22Rv1 (cell line): ENCODE measurements at regions not wholly inside any gene's neighbourhood (a gene's known extent, or its start where the extent isn't known, plus 50 kb on each side); places are given as distances from the start of the nearest gene placed in this dataset.

ENCODE experiments used
- ZFX ChIP-seq: fragments of 450-650 bp; IDR thresholded peaks from 2 replicates; pipeline ENCODE4 v1.6.1; 2017; ENCODE audit warnings: antibody characterized with exemption, borderline replicate concordance
- TF ChIP-seq, protein P1 (sequence below): fragments of 450-650 bp; IDR thresholded peaks from 2 replicates; pipeline ENCODE4 v1.5.1; 2017; ENCODE audit warnings: mild to moderate bottlenecking

DNA sequence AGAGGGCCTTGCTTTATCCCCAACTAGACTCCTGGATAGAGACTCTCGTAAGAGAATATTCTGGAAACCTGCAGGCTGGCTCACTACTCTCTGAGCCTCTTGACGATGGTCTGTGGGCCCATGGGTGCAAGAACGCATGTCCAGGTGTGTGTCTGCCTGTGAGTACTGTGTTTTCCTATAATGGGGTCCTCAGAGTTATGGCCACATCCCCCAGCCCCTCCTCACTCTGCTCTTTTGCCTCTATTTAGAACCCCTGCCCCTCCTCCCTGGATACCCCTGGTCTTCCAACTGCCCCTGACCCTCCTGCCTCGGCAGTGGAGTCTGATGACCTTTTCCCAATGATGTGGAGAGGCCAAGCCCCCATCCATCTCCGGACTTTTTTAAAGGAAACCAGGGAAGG lies 148.1 kb downstream of the ZFP36L2 start:
- TF ChIP-seq, protein P1, sequence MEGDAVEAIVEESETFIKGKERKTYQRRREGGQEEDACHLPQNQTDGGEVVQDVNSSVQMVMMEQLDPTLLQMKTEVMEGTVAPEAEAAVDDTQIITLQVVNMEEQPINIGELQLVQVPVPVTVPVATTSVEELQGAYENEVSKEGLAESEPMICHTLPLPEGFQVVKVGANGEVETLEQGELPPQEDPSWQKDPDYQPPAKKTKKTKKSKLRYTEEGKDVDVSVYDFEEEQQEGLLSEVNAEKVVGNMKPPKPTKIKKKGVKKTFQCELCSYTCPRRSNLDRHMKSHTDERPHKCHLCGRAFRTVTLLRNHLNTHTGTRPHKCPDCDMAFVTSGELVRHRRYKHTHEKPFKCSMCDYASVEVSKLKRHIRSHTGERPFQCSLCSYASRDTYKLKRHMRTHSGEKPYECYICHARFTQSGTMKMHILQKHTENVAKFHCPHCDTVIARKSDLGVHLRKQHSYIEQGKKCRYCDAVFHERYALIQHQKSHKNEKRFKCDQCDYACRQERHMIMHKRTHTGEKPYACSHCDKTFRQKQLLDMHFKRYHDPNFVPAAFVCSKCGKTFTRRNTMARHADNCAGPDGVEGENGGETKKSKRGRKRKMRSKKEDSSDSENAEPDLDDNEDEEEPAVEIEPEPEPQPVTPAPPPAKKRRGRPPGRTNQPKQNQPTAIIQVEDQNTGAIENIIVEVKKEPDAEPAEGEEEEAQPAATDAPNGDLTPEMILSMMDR, result no peak
- TF ChIP-seq ZFX, result no peak
